DND-41 (cell line): ENCODE measurements at regions not wholly inside any gene's neighbourhood (a gene's known extent, or its start where the extent isn't known, plus 50 kb on each side); places are given as distances from the start of the nearest gene placed in this dataset.

Source experiments
- EZH2 ChIP-seq: IDR thresholded peaks from 3 replicates; pipeline ENCODE4 v1.6.1; 2012; ENCODE audit warnings: borderline replicate concordance, low read depth, mild to moderate bottlenecking, moderate library complexity, low read length, inconsistent platforms; ENCODE audit not compliant: severe bottlenecking
- TF ChIP-seq, protein P1 (sequence below): IDR thresholded peaks from 2 replicates; pipeline ENCODE4 v1.5.1; 2012; ENCODE audit warnings: borderline replicate concordance, low read length, moderate library complexity, mild to moderate bottlenecking; ENCODE audit not compliant: poor library complexity, severe bottlenecking; ENCODE audit errors: extremely low read depth

DNA sequence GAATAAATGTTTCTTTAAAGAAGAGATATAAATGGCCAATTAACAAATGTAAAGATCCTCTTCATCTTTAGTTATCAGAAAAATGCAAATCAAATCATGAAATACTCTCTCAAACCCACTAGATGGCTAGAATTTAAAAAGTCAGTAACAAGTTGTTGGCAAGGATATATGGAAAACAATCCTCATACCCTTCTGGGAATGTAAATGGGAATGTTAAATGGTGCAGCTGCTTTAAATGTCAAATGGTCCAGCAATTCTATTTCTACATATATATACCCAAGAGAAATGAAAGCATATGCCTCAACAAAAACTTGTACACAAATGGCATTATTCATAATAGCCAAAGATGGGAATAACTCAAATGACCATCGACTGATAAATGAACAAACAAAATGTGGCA lies 283.5 kb downstream of the RWDD3 start:
- TF ChIP-seq, protein P1, sequence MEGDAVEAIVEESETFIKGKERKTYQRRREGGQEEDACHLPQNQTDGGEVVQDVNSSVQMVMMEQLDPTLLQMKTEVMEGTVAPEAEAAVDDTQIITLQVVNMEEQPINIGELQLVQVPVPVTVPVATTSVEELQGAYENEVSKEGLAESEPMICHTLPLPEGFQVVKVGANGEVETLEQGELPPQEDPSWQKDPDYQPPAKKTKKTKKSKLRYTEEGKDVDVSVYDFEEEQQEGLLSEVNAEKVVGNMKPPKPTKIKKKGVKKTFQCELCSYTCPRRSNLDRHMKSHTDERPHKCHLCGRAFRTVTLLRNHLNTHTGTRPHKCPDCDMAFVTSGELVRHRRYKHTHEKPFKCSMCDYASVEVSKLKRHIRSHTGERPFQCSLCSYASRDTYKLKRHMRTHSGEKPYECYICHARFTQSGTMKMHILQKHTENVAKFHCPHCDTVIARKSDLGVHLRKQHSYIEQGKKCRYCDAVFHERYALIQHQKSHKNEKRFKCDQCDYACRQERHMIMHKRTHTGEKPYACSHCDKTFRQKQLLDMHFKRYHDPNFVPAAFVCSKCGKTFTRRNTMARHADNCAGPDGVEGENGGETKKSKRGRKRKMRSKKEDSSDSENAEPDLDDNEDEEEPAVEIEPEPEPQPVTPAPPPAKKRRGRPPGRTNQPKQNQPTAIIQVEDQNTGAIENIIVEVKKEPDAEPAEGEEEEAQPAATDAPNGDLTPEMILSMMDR: no peak
- TF ChIP-seq EZH2: no peak
